ENCODE measurements at regions not wholly inside any gene's neighbourhood (a gene's known extent, or its start where the extent isn't known, plus 50 kb on each side); places are given as distances from the start of the nearest gene placed in this dataset.

GRCh38 chrX:117483950-117484349 lies 632.7 kb downstream of the KLHL13 start:
- 77 to 89% methylated on average over 2 to 6 of the region's 6 CpGs for WGBS, 2 donors
- no peak overlapping the region for H3K27ac ChIP-seq
- H3K36me3 ChIP-seq = no peaks in the 10 kb centered on the region
- DNase-seq = no peak
- no peak overlapping the region for H3K4me3 ChIP-seq
- H3K27me3 ChIP-seq = no peaks in the 10 kb centered on the region
- TF ChIP-seq POLR2A (IDR thresholded peaks at IDR 0.05) (no peak), CTCF (IDR thresholded peaks at IDR 0.05) (no peak), POLR2AphosphoS5 (IDR thresholded peaks at IDR 0.05) (no peak), EP300 (IDR thresholded peaks at IDR 0.05) (no peak)
- no peak for ATAC-seq (ENCODE audit: low FRiP score in 2 of 2)
- no peaks in the 10 kb centered on the region for H3K4me1 ChIP-seq
- no peaks in the 10 kb centered on the region for H3K9me3 ChIP-seq

GRCh38 chrX:117458243-117458968 lies 658.2 kb downstream of the KLHL13 start:
- WGBS, 2 donors = 67% methylated on average over 1 of the region's 1 CpG; no CpG with 5 or more reads in 1 of the 2 donors
- Histone ChIP-seq H3K27me3 (no peaks in the 10 kb centered on the region), H3K36me3 (no peaks in the 10 kb centered on the region), H3K27ac (no peak overlapping the region), H3K4me1 (no peaks in the 10 kb centered on the region), H3K9me3 (peaks cover 0 to 21% (median 4%) of the 10 kb centered on the region in 4 donors), H3K4me3 (no peak overlapping the region)
- DNase-seq (peak in 1 of 2 donors; percentile 2), ATAC-seq (ENCODE audit: low FRiP score in 2 of 2) (no peak)
- TF ChIP-seq EP300 (IDR thresholded peaks at IDR 0.05) (no peak), POLR2AphosphoS5 (IDR thresholded peaks at IDR 0.05) (no peak), POLR2A (IDR thresholded peaks at IDR 0.05) (no peak), CTCF (IDR thresholded peaks at IDR 0.05) (no peak)

GRCh38 chrX:117455787-117456186 lies 660.8 kb downstream of the KLHL13 start:
- no peak for TF ChIP-seq CTCF (IDR thresholded peaks at IDR 0.05)
- no peak for TF ChIP-seq POLR2AphosphoS5 (IDR thresholded peaks at IDR 0.05)
- no peak for TF ChIP-seq POLR2A (IDR thresholded peaks at IDR 0.05)
- TF ChIP-seq EP300 (IDR thresholded peaks at IDR 0.05) = no peak
- no peaks in the 10 kb centered on the region for H3K36me3 ChIP-seq
- 72 to 88% methylated on average over 3 of the region's 3 CpGs for WGBS, 2 donors
- no peaks in the 10 kb centered on the region for H3K4me1 ChIP-seq
- H3K4me3 ChIP-seq = no peak overlapping the region
- ATAC-seq (ENCODE audit: low FRiP score in 2 of 2) (no peak), DNase-seq (no peak)
- H3K9me3 ChIP-seq = peaks cover 0 to 10% (median 0%) of the 10 kb centered on the region in 4 donors
- no peaks in the 10 kb centered on the region for H3K27me3 ChIP-seq
- H3K27ac ChIP-seq = no peak overlapping the region

GRCh38 chrX:117429501-117429900 lies 687.1 kb downstream of the KLHL13 start:
- H3K27ac ChIP-seq = no peak overlapping the region
- ATAC-seq (ENCODE audit: low FRiP score in 2 of 2) = no peak
- no peaks in the 10 kb centered on the region for H3K9me3 ChIP-seq
- no peak overlapping the region for H3K4me3 ChIP-seq
- H3K36me3 ChIP-seq = no peaks in the 10 kb centered on the region
- DNase-seq = no peak
- WGBS, 2 donors = 67 to 82% methylated on average over 2 of the region's 2 CpGs
- H3K4me1 ChIP-seq = no peaks in the 10 kb centered on the region
- H3K27me3 ChIP-seq = no peaks in the 10 kb centered on the region
- TF ChIP-seq CTCF (IDR thresholded peaks at IDR 0.05) (no peak), EP300 (IDR thresholded peaks at IDR 0.05) (no peak), POLR2AphosphoS5 (IDR thresholded peaks at IDR 0.05) (no peak), POLR2A (IDR thresholded peaks at IDR 0.05) (no peak)

Measured in upper lobe of left lung (tissue), 6 donors.